Peyer's patch (tissue), 4 donors: ENCODE measurements at regions not wholly inside any gene's neighbourhood (a gene's known extent, or its start where the extent isn't known, plus 50 kb on each side); places are given as distances from the start of the nearest gene placed in this dataset.

Experiments
- DNase-seq, 3 donors: peaks; one replicate each; pipeline ENCODE4 v3.0.0-alpha.2; 2017 to 2019
- H3K27ac ChIP-seq, 4 donors: fragments of 200-600 bp; sonication (generic); one replicate each; pipeline ENCODE4 v1.5.1; 2016 to 2019
- H3K27me3 ChIP-seq, 2 donors: fragments of 200-600 bp; sonication (generic); one replicate each; pipeline ENCODE4 v1.5.1; 2019
- H3K36me3 ChIP-seq, 3 donors: fragments of 200-600 bp; sonication (generic); one replicate each; pipeline ENCODE4 v1.5.1; 2016 to 2019
- H3K4me1 ChIP-seq, 4 donors: fragments of 200-600 bp; sonication (generic); one replicate each; pipeline ENCODE4 v1.5.1; 2016 to 2019
- H3K4me3 ChIP-seq, 4 donors: fragments of 200-600 bp; sonication (generic); 1 replicate in 3 of 4; 2 replicates in 1 of 4; pipeline ENCODE4 v1.5.1; 2016 to 2019; ENCODE audit warnings: mild to moderate bottlenecking in 1 of 4
- H3K9me3 ChIP-seq, 4 donors: fragments of 200-600 bp; sonication (generic); one replicate each; pipeline ENCODE4 v1.5.1; 2016 to 2019; ENCODE audit warnings: mild to moderate bottlenecking in 1 of 4
- CTCF ChIP-seq, 6 experiments: fragments of 450-650 bp in 4 of 6; fragments of 200-600 bp in 2 of 6; sonication (generic) in 1 of 6; IDR thresholded peaks; one replicate each; pipeline ENCODE4 v1.5.1; 2017 to 2019; ENCODE audit warnings: antibody characterized with exemption in 6 of 6, mild to moderate bottlenecking in 3 of 6, moderate library complexity in 1 of 6
- POLR2A ChIP-seq, 2 donors: fragments of 450-650 bp; IDR thresholded peaks; one replicate each; pipeline ENCODE4 v1.5.1; 2017; ENCODE audit warnings: antibody characterized with exemption in 2 of 2, mild to moderate bottlenecking in 2 of 2, moderate library complexity in 2 of 2

GRCh38 chr14:24690492-24690891, 56.5 kb upstream of the GZMB start:
- TF ChIP-seq CTCF (IDR thresholded peaks at IDR 0.05): peak in 1 of 6 experiments; percentile 11
- TF ChIP-seq POLR2A (IDR thresholded peaks at IDR 0.05): no peak
- Histone ChIP-seq H3K4me1 (peaks cover 0 to 5% (median 0%) of the 10 kb centered on the region in 4 donors), H3K4me3 (no peak overlapping the region), H3K27me3 (no peaks in the 10 kb centered on the region), H3K27ac (no peak overlapping the region), H3K36me3 (no peaks in the 10 kb centered on the region), H3K9me3 (no peaks in the 10 kb centered on the region)
- DNase-seq: no peak

GRCh38 chr14:24688030-24688658, 54.2 kb upstream of the GZMB start:
- H3K36me3 ChIP-seq: no peaks in the 10 kb centered on the region
- no peaks in the 10 kb centered on the region for H3K4me1 ChIP-seq
- no peak for DNase-seq
- H3K4me3 ChIP-seq: no peak overlapping the region
- no peaks in the 10 kb centered on the region for H3K9me3 ChIP-seq
- no peaks in the 10 kb centered on the region for H3K27me3 ChIP-seq
- no peak overlapping the region for H3K27ac ChIP-seq
- no peak for TF ChIP-seq CTCF (IDR thresholded peaks at IDR 0.05)
- TF ChIP-seq POLR2A (IDR thresholded peaks at IDR 0.05): no peak
